ENCODE measurements at regions not wholly inside any gene's neighbourhood (a gene's known extent, or its start where the extent isn't known, plus 50 kb on each side); places are given as distances from the start of the nearest gene placed in this dataset.

- TF ChIP-seq POLR2A (IDR thresholded peaks at IDR 0.05; ENCODE audit: low read length) (no peak), GATA1 (IDR thresholded peaks at IDR 0.05; ENCODE audit: low read depth, low read length) (no peak)
These were observed 102.9 kb downstream of the FOXL3 start for GRCh38 chr7:392822-393221.
